Left lobe of liver (tissue), 2 donors: ENCODE measurements at regions not wholly inside any gene's neighbourhood (a gene's known extent, or its start where the extent isn't known, plus 50 kb on each side); places are given as distances from the start of the nearest gene placed in this dataset.
"Not testable (repeated sequence)": the region's sequence is repeated elsewhere in the genome, so short reads cannot be mapped to it uniquely, and the experiment has no call there.

Source experiments
- ATAC-seq: fragments of 200-7000 bp; cut with Tn5 transposase; one replicate; pipeline ENCODE4 v1.9.1; 2020; ENCODE audit warnings: mild to moderate bottlenecking, moderate library complexity
- DNase-seq: peaks from one replicate; pipeline ENCODE4 v3.0.0-alpha.2; 2020; ENCODE audit warnings: low spot score
- donor health status: DM: no; HTN: no; CAD: no; lungs with moderate emphysema.
- donor health status: DM: no; HTN: yes; CAD: no.

DNA sequence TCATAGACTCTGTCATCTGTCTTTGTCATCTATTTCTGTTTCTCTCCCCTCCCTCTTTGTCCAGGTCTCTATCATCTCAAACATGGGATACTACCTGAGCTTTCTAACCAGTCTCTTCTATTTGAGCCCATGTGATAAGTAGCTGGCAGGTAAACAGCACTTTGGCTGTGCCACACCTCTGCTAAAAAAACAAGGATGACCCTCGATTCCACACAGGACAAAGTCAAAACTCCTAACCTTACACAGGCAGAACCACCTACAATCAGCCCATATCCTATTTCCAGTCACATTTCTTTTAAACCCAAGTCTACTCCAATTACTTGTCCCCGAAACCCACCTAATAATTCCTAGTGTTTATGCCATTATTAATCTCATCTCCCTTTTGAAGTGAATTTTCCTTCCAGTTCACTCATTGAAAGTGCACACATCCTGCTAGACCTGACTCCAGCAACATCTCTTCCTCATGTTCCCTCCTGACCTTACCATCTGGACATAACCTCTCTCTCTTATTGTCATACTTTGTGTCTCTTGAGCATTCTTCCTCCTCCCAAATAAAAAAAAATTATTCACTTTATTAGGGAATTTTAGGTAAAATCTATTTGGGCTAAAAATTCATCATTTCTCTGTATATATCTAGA, 256.1 kb upstream of the ONECUT1 start:
- DNase-seq (peak; percentile 68), ATAC-seq (peak; percentile 98)

DNA sequence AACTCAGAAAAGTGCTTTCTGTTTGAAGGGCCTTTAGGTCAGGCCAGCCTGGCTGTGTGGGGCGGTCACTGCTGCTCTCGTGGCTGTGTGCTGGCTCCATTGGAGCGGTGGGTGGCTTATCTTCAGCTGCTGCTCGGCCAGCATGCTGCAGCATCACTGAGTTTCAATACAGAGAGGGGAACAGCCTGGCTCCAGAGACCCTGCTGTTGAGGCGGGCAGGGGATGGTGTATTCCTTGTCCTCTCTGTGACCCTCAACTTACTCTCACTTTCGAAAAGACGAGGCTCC, 248.5 kb upstream of the ONECUT1 start:
- ATAC-seq, result no peak

DNA sequence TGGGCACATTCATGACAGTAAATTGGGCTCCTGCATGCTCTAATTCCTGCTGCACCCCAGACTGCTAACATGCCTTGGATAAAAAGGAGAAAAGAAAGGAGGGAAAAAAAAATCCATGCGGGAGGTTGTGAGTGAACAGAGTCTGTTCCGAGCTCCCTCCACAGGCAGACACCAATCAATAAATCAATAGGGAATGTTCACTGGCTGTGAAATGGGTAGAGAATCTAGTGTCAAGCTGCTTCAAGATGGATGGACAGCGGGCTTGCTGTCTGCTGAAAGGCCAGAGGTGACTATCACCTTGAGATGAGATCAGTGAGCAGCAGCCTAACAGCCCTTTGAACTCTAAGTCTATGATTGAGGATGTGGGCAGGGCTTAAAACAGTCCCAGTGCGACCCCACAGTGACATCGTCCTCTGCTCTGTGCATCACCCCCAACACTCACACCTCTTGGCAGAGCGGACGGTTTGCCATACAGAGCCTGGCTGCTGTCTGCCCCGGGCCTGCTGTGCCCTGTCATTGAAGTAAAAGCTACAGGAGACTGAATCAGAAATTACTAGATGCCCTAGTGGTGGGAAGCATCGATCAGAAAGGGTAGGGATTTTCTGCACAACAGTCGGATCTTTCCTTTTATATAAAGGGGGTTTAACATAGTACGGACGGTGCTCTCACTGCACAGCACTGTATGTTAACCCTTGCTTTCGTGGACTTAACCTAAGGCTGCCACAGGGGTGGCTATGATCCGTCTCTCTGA, 247.9 kb upstream of the ONECUT1 start:
- DNase-seq (no peak), ATAC-seq (no peak)

More for the DNA sequence above, 248.5 kb upstream of the ONECUT1 start:
- no peak for DNase-seq

DNA sequence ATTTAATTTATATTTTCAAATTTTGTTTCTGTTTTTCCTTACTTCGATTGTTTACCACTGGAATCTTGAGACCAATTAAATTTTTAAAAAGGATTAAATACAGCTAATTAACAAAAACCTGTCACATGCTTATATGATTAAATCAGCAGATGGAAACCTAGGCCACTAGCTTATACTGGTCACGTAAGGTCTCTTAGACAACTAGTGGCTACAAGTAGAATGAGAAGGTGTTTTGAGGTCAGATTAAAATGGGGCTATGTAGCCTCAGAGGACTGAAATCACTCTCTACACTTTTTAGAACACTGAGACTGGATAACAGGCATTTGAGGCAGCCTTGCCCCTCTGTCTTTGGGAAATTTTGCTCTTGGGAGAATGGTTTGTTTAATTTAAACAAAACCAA, 246.5 kb upstream of the ONECUT1 start:
- no peak for DNase-seq
- ATAC-seq, result no peak

DNA sequence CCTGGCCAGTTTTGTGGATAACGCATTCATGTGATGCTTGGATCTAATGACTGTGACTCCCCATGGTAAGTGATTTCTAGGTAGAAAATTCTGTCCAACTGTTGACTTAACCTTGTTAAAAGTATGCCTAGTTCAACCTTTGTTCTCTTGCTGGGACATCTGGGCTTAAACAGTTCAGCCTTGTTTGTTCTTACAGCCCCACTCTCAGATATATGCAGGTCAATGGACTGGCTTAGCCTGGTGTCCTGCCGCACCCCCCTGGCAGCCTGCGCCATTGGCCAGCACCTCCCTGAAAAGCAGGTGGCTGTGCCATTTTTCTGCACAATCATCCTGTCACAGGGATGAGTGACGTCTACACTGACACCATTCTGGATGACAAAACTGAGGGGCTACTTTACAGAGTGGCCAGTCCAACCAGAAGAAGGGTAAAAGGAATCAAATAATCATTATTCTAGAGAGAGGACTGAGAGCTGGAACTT, 244.7 kb upstream of the ONECUT1 start:
- ATAC-seq (peak; percentile 89), DNase-seq (peak; percentile 97)

DNA sequence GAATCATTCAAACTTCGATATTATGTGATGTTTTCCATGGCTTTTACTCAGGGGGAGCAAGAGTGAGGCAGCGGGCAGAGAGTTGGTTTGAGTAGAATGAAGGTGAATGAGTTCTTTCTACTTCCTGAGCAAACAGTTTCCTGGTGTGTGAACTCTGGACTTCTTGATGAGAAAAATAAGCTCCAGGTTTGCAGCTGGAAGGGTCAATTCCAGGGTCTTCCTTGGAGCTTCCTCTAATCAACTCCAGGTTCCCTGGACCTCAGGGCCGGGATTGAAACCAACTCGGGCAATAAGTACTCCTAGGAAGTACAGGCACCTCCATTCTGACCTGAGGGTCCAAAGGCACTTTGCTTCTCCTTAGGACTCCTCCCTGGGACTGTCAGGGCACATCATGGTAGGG, 243.6 kb upstream of the ONECUT1 start:
- DNase-seq, result no peak
- ATAC-seq, result no peak

DNA sequence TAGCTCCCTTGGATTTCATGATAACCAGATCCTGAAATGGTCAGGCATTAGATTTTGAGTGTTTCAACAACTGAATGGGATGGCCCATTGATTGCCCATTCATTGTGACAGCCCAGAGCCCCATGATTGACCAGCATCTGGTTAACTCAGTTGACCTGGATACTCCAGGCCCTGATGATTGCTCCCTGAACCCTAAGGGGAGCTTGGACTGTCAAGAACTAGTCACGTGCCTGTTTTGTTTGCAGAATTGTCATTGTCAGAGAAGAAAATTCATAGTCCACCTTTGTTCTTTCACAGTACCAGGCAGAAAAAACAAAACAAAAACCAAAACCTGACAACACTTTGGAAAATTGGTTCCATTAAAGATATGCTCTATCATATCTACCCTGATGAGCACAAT, 241.3 kb upstream of the ONECUT1 start:
- ATAC-seq (peak; percentile 9), DNase-seq (no peak)

DNA sequence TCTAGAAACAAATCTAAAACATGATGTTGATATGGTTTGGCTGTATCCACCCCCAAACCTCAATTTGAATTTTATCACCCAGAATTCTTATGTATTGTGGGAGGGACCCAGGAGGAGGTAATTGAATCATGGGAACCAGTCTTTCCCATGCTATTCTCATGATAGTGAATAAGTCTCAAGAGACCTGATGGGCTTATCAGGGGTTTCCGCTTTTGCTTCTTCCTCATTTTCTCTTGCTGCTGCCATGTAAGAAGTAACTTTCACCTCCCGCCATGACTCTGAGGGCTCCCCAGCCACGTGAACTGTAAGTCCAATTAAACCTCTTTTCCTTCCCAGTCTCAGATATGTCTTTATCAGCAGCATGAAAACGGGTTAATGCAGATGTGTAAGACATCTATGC, 232.7 kb upstream of the ONECUT1 start:
- no peak for ATAC-seq
- DNase-seq, result no peak

DNA sequence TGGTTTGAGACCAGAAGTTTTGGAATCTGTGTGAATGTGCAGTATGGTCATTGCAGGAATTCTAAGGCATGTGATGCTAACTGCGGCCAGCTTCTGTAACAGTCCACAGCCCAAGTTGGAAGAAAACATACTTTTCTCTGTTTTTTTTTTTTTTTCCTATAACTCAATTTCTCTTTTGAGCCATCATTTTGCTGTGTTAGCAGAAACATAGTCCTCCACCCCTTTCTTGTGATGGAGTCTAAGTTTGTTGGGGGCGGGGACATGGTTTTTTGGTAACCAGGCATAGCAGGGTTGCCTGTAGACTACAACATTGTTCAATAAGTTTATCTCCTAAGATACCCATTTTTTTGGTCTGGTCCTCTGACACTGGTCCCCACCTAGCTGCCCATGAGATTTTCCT, 223.2 kb upstream of the ONECUT1 start:
- ATAC-seq, result no peak
- DNase-seq, result no peak

DNA sequence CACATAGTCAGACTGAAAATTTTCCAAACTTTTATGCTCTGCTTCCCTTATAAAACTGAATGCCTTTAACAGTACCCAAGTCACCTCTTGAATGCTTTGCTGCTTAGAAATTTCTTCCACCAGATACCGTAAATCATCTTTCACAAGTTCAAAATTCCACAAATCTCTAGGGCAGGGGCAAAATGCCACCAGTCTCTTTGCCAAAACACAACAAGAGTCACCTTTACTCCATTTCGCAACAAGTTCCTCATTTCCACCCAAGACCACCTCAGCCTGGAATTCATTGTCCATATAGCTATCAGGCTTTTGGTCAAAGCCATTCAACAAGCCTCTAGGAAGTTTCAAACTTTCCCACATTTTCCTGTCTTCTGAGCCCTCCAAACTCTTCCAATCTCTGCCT, 221.6 kb upstream of the ONECUT1 start:
- not testable (repeated sequence) for DNase-seq
- ATAC-seq, result peak; percentile 24

DNA sequence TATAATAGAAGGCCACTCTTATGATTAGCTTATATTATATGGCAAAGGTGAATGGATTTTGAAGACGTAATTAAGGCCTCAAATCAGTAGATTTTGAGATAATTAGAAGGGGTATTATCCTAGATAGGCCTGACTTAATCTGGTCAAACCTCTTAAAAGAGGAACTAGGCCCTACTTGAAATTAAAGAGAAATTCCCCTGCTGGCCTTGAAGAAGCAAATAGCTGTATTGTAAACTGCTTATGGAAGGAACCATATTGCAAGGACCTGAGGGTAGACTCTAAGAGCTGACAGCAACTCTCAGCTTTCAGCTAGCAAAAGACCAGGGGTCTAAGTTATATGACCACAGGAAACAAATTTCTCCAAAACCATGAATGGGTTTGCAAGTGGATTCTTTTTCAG, 219.0 kb upstream of the ONECUT1 start:
- ATAC-seq (no peak), DNase-seq (no peak)

DNA sequence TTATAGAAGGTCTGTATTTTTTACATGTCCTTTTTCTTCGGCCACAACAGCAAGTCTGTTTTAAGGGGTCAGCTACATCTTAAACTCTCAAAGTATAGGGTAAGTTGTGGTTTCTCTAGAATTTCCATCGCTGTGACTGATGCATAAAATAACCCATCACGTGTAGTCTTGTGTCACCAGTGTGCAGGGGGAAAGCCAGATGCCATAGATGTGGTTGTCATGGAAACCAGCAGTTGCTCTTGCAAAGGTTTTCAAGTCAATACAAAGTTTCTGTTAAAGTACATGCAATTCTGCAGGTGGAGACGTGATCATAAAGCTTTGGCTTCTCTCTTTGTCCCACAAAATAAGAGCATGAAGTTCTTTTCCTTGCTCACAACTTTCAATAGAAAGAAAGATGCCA, 210.3 kb upstream of the ONECUT1 start:
- ATAC-seq, result no peak

DNA sequence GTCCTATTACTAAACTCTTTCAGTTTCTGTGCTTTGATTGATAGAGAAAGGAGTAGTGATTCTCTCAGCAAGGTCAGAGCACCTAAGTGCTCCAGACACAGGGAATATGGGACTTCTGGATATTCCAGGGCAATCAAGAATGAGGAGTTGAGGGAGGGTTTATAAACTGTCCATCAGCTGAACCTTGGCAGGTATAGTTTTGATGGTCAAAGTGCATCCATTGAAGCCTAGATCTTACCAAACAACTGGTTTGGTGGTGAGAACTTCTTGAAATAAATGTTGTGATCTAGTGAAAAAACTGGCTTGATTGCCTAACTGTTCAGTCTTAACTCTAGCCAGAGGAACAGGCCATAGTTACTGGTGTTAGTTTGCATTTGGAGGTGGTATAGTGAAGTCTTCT, 207.0 kb upstream of the ONECUT1 start:
- ATAC-seq (peak; percentile 50), DNase-seq (no peak)

More for the DNA sequence above, 210.3 kb upstream of the ONECUT1 start:
- no peak for DNase-seq

DNA sequence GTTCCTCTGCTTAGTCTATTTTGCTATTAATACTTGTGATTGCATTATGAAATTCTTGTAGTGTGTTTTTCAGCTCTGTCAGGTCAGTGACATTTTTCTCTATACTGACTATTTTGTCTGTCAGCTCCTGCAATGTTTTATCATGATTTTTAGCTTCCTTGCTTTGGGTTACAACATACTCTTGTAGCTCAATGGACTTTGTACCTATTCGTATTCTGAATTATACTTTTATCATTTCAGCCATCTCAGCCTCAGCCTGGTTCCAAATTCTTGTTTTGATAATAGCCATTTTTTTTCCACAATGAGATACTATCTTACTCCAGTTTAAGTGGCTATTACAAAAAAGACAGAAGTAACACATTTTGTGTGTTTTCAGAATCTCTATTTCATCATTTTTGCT, 204.2 kb upstream of the ONECUT1 start:
- DNase-seq (no peak), ATAC-seq (peak; percentile 53)

DNA sequence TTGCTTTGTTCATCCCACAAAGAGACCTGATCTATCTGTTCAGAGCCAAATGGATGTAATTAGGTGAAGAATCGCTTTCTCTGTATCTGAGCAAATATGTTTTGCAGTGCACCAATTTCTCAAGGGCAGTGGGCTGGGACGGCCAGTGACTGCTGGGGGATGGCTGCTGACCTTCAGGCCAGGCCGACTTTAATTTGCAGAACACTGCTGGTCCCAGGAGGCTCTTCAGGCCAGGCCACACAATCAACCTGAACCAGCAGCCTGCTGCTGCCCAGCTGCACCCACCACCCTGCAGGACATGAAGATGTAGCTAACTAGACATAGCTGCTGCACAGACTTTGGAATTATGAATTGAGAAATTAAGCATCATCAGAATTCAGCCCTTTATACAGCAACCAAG, 194.4 kb upstream of the ONECUT1 start:
- DNase-seq (no peak), ATAC-seq (no peak)

DNA sequence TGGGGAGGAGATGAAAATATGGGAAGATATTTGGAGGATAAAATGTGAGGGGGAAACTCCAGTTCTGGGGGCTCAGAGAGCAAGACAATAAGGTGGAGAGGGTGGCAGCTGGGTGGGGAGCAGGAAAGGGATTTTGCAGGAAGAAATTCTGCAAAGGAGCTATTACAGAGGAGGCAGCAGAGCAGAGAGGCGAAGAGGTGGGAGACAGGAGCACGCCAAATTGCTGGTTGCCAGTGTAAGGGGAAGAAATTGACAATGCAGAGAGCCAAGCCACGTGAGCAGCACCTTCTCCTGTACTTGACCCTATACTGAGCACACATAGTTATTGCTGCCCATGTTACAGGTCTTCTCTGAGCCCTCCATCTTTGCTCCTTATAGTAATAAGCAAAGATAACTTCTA, 190.3 kb upstream of the ONECUT1 start:
- DNase-seq (no peak), ATAC-seq (no peak)

DNA sequence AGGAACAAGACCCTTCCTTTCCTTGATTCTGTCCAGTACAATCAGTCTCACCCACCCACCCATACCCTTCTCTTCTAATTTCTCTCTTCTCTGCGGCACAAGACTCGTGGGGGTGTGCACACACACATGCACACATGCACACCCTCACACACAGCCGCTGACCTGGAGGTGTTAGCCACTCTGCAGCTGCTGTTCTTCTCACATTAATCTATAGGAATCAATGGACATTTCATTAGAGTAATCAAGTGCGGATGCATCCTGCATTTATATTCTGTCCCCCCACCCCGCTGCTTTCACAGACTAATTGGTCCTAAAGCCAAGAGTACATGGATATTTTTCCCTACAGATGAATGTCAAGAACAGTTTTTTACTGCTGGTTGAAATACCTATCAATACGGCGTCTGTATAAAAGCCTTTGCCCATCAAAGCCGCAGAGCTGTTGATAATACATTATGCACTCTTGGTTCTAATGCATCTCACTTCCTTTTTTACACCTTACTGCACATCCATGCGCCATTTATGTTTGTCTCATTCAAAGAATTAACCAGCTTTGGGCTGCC, 186.5 kb upstream of the ONECUT1 start:
- ATAC-seq (no peak), DNase-seq (no peak)

DNA sequence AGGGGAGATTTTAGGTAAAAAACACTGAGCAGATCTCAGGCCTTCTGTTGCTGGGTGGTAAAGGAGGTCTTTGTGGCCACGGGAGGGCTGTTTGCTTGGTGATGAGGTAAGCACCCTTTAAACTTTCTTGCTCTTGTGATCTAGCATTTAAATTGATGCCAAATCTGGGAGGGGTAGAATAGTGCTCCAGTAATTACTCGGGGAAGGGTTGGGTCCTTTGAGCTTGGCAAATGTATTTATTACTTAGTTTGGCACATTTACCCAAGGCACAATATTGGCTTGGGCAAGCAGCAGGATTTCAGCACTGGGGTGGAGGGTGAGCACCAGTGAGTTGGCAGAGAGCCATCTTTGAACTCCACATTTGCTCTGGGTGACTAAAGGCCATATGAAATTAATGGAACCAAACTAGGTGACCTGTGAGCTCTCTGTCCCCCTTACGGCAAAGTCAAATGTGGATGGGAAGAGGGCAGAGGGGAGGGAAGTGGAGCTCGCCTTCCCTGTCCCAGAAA, 185.9 kb upstream of the ONECUT1 start:
- DNase-seq (peak; percentile 76), ATAC-seq (peak; percentile 78)

DNA sequence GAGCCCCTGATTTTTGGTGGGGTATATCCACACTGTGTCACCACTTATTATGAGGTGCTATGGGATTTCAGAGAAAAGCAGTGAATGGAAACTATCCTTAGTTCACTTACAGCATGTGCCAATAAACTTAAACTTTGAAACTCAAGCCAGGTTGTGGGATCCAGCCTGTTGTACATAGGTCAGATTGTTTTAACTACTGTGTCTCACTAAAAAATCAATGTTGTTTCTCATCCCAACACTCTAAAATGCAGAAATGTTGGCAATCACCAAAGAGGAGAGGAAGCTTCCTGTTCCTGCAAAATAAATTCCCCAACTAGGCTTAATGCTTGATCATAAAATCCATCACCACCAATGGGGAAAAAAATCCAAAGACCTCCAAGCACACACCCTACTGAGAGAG, 173.7 kb upstream of the ONECUT1 start:
- ATAC-seq (peak; percentile 91), DNase-seq (no peak)

DNA sequence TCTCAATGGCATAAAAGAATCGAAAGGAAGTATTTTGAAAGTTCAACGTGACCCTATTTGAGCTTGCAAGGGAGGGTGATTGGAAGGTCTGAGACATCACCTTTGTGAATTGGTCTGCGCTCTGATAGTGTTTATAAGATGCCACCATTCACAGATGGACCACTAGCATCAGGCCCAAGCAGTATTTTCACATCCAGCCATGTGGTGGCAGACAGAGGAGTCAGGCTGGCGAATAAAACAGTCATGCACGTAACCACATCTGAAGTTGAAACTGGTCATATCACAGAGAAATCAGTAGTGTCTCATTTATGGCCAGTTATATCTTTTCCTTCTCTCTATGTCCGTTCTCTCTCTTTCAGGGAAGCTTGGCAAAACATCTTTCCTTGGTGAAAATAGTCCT, 170.1 kb upstream of the ONECUT1 start:
- ATAC-seq (peak; percentile 42), DNase-seq (no peak)

DNA sequence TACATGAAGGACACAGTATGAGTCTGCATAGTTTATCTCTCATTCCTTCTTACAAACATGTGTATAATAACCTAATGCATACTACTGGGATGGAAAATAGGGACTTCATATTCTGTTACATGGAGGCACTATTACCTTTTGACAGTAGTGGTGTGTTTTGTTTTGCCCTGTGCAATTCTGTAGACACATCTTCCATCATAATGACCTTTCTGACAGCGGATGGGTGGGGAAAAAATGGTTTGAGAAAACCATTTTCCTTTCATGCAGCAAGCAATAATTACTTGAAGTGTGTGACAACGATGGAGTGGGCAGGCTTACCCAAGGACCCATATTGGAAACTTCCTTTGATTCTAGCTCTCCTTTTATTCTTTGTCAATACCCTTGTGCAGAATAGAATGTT, 153.6 kb upstream of the ONECUT1 start:
- ATAC-seq, result no peak
- DNase-seq, result no peak

DNA sequence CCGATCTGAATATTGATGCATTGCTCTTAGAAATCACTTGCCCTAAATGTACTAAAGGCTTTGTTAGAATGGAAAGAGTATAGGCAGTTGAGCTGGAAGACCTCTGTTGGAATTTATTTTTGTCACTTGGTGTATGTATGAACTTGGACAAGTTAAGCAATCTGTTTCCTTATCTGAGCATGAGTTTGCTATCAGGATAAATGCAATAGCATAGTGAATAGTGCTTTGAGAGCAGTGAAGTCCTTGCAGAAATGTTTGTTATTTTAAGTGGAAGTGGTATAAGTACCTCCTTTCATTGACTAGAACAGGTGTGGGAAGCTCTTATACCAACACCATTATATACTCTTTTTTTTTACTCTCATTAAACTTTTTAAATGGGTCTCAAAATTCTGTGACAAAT, 146.4 kb upstream of the ONECUT1 start:
- ATAC-seq (peak; percentile 73), DNase-seq (no peak)
